ENCODE measurements at regions not wholly inside any gene's neighbourhood (a gene's known extent, or its start where the extent isn't known, plus 50 kb on each side); places are given as distances from the start of the nearest gene placed in this dataset.

GRCh38 chr4:59217910-59218631, 1982.1 kb upstream of the ADGRL3 start:
- intact Hi-C loops (cut with DNase I) = no loop called here
- no peak for ATAC-seq (ENCODE audit: poor library complexity)
- DNase-seq = no peak

DNA sequence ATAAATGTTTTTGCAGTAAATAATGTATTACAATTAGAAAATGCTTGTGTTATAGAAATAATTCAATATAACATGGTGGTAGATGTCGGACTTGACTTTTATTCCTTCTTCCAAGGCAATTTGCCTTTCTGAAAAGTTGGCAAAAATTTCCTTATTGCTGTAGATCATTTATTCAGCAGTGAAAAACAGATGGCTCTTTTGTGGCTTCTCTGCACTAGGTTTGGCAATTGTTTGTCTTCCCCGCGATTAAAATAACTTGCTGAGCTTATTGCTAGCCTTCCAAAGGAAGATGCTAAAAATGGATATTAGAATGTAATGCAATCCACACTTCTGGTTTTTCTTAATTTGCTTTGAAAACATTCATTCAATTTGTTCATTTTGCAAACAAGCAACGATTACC, 1977.9 kb upstream of the ADGRL3 start:
- DNase-seq (no peak), ATAC-seq (ENCODE audit: poor library complexity) (no peak)
- intact Hi-C loops (cut with DNase I) = no loop called here

DNA sequence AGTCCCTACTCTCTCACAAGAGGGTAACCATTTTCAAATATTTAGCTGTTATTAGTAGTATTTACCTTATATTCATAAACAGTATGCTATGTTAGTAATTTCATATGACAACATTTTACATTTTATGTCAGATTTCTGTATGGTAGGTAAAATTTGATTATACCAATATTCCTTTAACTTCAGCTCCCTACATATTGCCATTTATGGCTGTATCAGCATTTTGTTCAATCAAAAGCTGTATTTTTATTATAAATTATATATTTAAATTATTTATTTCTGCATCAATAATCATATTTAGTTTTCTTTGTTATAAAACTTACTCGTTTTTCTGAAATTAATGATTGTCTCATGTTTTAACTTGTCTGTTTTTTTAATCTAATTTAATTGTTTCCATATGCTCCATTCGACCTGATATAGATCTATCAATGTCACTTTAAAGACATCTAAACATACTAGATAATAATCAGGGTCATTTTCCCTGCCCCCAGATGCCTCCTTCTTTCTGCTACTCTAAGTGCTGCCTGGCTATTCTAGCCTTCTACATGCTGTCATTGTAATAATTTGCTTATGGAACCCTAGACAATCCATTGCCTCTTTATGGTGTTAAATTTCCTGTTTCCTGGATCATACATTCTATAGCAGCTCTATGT, 1976.7 kb upstream of the ADGRL3 start:
- ATAC-seq (ENCODE audit: poor library complexity) (no peak), DNase-seq (no peak)
- intact Hi-C loops (cut with DNase I) = no loop called here

DNA sequence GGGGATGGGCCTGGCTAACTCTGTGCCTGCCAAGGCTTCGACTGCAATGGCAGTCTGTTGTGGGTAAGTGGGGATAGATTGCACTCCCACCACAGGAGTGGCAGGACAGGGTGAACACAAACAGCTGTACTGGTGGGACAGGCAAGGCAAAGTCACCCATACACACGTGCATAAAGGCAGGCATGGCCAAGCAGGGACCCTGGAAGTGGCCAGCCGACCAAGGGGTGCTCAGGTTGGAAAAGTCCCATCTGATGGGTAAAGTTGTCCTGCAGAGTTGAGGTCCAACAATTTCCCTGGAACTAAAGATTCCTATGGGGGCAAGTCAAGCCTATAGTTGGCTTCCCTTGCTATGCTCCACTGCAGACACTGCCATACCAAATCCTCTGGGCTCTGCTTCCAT, 1961.9 kb upstream of the ADGRL3 start:
- intact Hi-C loops (cut with DNase I) = no loop called here
- DNase-seq (no peak), ATAC-seq (ENCODE audit: poor library complexity) (no peak)

GRCh38 chr4:59240011-59240410, 1960.1 kb upstream of the ADGRL3 start:
- ATAC-seq (ENCODE audit: poor library complexity) = no peak
- DNase-seq = no peak
- intact Hi-C loops (cut with DNase I) = no loop called here

GRCh38 chr4:59243038-59243437, 1957.1 kb upstream of the ADGRL3 start:
- ATAC-seq (ENCODE audit: poor library complexity) (no peak), DNase-seq (no peak)
- intact Hi-C loops (cut with DNase I) = no loop called here

GRCh38 chr4:59247032-59247431, 1953.1 kb upstream of the ADGRL3 start:
- DNase-seq (no peak), ATAC-seq (ENCODE audit: poor library complexity) (no peak)
- intact Hi-C loops (cut with DNase I) = no loop called here

GRCh38 chr4:59248313-59248712, 1951.8 kb upstream of the ADGRL3 start:
- no peak for ATAC-seq (ENCODE audit: poor library complexity)
- no peak for DNase-seq
- intact Hi-C loops (cut with DNase I) = no loop called here

DNA sequence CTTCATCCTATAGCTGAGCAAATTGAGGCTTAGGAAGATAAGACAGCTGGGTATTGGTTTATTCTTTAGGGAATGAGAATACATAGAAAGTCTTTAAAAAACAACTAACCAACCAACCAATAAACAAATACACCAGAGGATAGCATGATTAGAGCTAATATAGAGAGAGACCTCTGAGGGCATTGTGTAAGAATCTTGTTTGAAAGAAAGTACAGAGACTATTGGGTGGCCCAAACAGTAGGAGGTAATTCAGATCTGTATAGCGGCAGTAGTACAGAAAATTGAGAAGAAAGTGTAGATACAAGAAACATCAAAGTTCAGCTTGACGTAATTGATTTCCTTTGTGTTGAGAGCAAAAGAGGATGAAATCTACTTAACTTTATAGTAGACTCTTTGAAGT, 1951.0 kb upstream of the ADGRL3 start:
- ATAC-seq (ENCODE audit: poor library complexity) = no peak
- no peak for DNase-seq
- intact Hi-C loops (cut with DNase I) = no loop called here

- DNase-seq = no peak
- intact Hi-C loops (cut with DNase I) = no loop called here
- ATAC-seq (ENCODE audit: poor library complexity) = no peak
Observed at GRCh38 chr4:59258002-59258401, 1942.1 kb upstream of the ADGRL3 start.

GRCh38 chr4:59307609-59308008, 1892.5 kb upstream of the ADGRL3 start:
- DNase-seq = no peak
- intact Hi-C loops (cut with DNase I) = no loop called here
- ATAC-seq (ENCODE audit: poor library complexity) = no peak

DNA sequence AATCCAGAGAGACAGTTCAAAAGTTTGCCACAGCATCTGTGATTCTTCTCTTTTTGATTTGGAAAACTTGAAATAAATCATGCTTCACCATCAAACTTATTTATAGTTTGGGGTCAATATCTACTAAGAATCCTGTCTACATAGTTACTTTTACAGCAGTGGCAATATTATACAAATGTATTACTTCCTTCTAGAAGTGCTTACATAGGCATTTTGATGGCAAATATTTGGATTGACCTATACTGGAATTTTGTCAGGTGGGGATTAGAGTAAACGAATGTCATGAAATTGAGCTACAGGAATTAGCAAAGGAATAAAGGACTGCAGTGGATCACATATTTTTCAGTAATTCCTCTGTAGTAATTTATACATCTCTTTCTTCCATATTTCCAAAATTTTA, 1885.5 kb upstream of the ADGRL3 start:
- intact Hi-C loops (cut with DNase I) = no loop called here
- ATAC-seq (ENCODE audit: poor library complexity) = no peak
- DNase-seq = no peak

- intact Hi-C loops (cut with DNase I) = no loop called here
- ATAC-seq (ENCODE audit: poor library complexity) = no peak
- DNase-seq = no peak
Observed at GRCh38 chr4:59339631-59340030, 1860.5 kb upstream of the ADGRL3 start.

DNA sequence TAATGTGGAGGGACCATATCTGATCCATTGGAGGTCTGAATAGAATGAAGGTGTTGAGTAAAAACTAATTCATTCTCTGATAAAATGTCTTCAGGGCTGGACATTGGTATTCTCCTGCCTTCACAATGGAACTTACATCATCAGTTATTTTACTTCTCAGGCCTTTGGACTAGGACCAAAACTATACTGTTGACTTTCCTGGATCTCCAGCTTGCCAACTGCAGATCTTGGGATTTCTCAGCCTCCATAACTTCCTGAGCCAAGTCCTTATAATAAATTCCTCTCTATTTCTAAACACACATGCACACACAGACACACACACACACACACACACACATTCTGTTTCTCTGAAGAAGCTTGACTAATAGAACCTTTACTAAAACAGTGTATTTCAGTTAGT, 1858.6 kb upstream of the ADGRL3 start:
- intact Hi-C loops (cut with DNase I) = no loop called here
- DNase-seq = no peak
- ATAC-seq (ENCODE audit: poor library complexity) = no peak

GRCh38 chr4:59348949-59349348, 1851.2 kb upstream of the ADGRL3 start:
- ATAC-seq (ENCODE audit: poor library complexity) (no peak), DNase-seq (no peak)
- intact Hi-C loops (cut with DNase I) = no loop called here

DNA sequence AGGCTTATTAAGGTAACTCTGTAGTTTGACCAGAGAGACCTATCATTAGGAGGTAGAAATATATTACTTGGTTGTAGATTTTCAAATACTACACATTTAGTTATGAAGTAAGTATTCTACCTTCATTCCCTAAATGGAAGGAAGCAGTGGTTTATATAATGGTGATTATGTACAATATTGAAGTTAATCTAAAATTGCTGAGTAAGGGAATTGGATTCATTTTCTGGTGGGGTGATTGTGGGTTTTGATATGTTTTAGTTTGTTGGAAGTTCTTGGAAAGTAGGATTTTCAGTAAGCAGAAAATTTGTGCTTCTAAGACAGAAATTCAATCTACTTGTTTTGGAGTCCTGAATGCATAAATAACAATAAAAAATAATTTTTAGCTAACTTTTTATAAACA, 1830.9 kb upstream of the ADGRL3 start:
- DNase-seq (no peak), ATAC-seq (ENCODE audit: poor library complexity) (no peak)
- intact Hi-C loops (cut with DNase I) = no loop called here

DNA sequence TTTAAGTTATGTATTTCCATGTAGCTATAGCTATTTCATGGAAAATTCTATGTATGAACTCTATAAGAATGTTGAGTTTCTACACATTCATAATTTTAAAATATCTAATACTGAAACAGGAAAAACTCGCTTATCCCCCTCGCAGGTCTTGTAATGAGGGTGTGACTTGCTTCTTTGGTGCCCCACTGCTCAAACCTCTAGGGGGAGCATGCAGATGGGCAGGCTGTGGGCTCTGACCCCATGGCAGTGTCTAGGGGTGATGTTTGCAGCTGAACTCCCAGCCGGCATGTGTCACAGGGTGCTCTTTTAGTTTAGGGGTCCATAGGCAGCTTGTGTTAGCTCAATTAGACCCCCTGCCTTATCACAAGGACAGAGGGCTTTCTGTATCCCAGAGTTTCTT, 1825.7 kb upstream of the ADGRL3 start:
- intact Hi-C loops (cut with DNase I) = no loop called here
- DNase-seq (no peak), ATAC-seq (ENCODE audit: poor library complexity) (no peak)

DNA sequence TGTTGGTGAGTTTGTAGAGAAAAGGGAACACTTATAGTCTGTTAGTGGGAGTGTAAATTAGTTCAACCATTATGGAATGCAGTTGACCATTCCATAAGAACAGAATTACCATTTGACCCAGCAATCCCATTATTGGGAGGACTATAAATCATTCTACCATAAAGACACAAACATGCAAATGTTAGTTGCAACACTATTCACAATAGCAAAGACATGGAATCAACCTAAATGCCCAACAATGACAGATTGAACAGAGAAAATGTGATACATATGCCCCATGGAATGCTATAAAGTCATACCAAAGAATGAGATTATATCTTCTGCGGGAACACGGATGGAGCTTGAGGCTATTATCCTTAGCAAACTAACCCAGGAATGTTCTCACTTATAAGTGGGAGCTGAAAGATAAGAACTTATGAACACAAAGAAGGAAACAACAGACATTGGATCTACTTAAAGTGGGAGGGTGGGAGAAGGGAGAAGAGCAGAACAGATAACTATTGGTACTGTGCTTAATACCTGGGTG, 1819.2 kb upstream of the ADGRL3 start:
- DNase-seq = no peak
- intact Hi-C loops (cut with DNase I) = no loop called here
- no peak for ATAC-seq (ENCODE audit: poor library complexity)

GRCh38 chr4:59381591-59381990, 1818.5 kb upstream of the ADGRL3 start:
- no peak for ATAC-seq (ENCODE audit: poor library complexity)
- no peak for DNase-seq
- intact Hi-C loops (cut with DNase I) = no loop called here

Data from Right ventricle myocardium superior (tissue), 1 donor.